Mesenchymal stem cell (in vitro differentiated cells and primary cell): ENCODE measurements at regions not wholly inside any gene's neighbourhood (a gene's known extent, or its start where the extent isn't known, plus 50 kb on each side); places are given as distances from the start of the nearest gene placed in this dataset.
A peak's percentile ranks its signal among the peaks of the same experiment; 100 is the strongest.
"Not testable (repeated sequence)": the region's sequence is repeated elsewhere in the genome, so short reads cannot be mapped to it uniquely, and the experiment has no call there.

ENCODE experiments used
- DNase-seq: peaks from one replicate; pipeline ENCODE4 v3.0.0-alpha.2; 2013
- H2AFZ ChIP-seq: one replicate; pipeline ENCODE4 v1.6.1; 2013; ENCODE audit warnings: low read depth, mild to moderate bottlenecking, control low read depth, inconsistent platforms, low read length, moderate library complexity
- H2AK5ac ChIP-seq: 2 replicates; pipeline ENCODE4 v1.6.1; 2013; ENCODE audit warnings: low read length, moderate library complexity, mild to moderate bottlenecking, inconsistent platforms; ENCODE audit not compliant: severe bottlenecking
- H2BK120ac ChIP-seq: one replicate; pipeline ENCODE4 v1.6.1; 2013; ENCODE audit warnings: low read depth, mild to moderate bottlenecking, inconsistent platforms, low read length, moderate library complexity
- H2BK12ac ChIP-seq, 2 experiments: one replicate each; pipeline ENCODE4 v1.6.1; 2013; ENCODE audit warnings: inconsistent platforms in 2 of 2, low read length in 2 of 2, mild to moderate bottlenecking in 2 of 2, moderate library complexity in 2 of 2, control low read depth in 1 of 2
- H2BK15ac ChIP-seq: one replicate; pipeline ENCODE4 v1.6.1; 2013; ENCODE audit warnings: mild to moderate bottlenecking, low read depth, inconsistent platforms; ENCODE audit not compliant: poor library complexity, severe bottlenecking
- H2BK5ac ChIP-seq: 2 replicates; pipeline ENCODE4 v1.6.1; 2013; ENCODE audit warnings: low read depth, mild to moderate bottlenecking, low read length, control low read depth, inconsistent platforms; ENCODE audit not compliant: poor library complexity, severe bottlenecking
- H3K14ac ChIP-seq, 2 experiments: one replicate each; pipeline ENCODE4 v1.6.1; 2013; ENCODE audit warnings: inconsistent platforms in 2 of 2, low read length in 2 of 2, control low read depth in 1 of 2, mild to moderate bottlenecking in 1 of 2, moderate library complexity in 1 of 2
- H3K18ac ChIP-seq, 2 experiments: one replicate each; pipeline ENCODE4 v1.6.1; 2013; ENCODE audit warnings: inconsistent platforms in 2 of 2, low read length in 2 of 2, control low read depth in 1 of 2, low read depth in 1 of 2, mild to moderate bottlenecking in 1 of 2
- H3K23ac ChIP-seq, 2 experiments: one replicate each; pipeline ENCODE4 v1.6.1; 2013; ENCODE audit warnings: inconsistent platforms in 2 of 2, low read length in 2 of 2, mild to moderate bottlenecking in 2 of 2, moderate library complexity in 2 of 2, control low read depth in 1 of 2
- H3K27ac ChIP-seq: 2 replicates; pipeline ENCODE4 v1.5.1; 2013; ENCODE audit warnings: mild to moderate bottlenecking, moderate library complexity, low read length, control low read depth, inconsistent platforms; ENCODE audit not compliant: poor library complexity, severe bottlenecking
- H3K27me3 ChIP-seq, 2 experiments: 2 replicates each; pipeline versions ENCODE4 v1.6.1 to v1.7.0; 2013; ENCODE audit warnings: low read length in 2 of 2, mild to moderate bottlenecking in 2 of 2, moderate library complexity in 2 of 2, control low read depth in 1 of 2, inconsistent platforms in 1 of 2; ENCODE audit not compliant: control insufficient read depth in 1 of 2, insufficient read depth in 1 of 2
- H3K36me3 ChIP-seq, 2 experiments: 2 replicates each; pipeline versions ENCODE4 v1.6.1 to v1.7.0; 2013; ENCODE audit warnings: low read length in 2 of 2, control low read depth in 1 of 2, inconsistent platforms in 1 of 2, low read depth in 1 of 2, mild to moderate bottlenecking in 1 of 2; ENCODE audit not compliant: insufficient read depth in 2 of 2, control insufficient read depth in 1 of 2
- H3K4ac ChIP-seq, 2 experiments: one replicate each; pipeline ENCODE4 v1.6.1; 2013; ENCODE audit warnings: inconsistent platforms in 2 of 2, low read length in 2 of 2, mild to moderate bottlenecking in 2 of 2, moderate library complexity in 2 of 2, control low read depth in 1 of 2, low read depth in 1 of 2
- H3K4me1 ChIP-seq: 2 replicates; pipeline ENCODE4 v1.6.1; 2013; ENCODE audit warnings: low read depth, low read length, control low read depth; ENCODE audit not compliant: control insufficient read depth, insufficient read depth
- H3K4me2 ChIP-seq: 2 replicates; pipeline ENCODE4 v1.6.1; 2013; ENCODE audit warnings: low read length, mild to moderate bottlenecking, inconsistent platforms; ENCODE audit not compliant: poor library complexity, severe bottlenecking
- H3K4me3 ChIP-seq, 2 experiments: 2 replicates each; pipeline versions ENCODE4 v1.5.1 to v1.7.0; 2013; ENCODE audit warnings: low read length in 2 of 2, mild to moderate bottlenecking in 2 of 2, control low read depth in 1 of 2, low read depth in 1 of 2; ENCODE audit not compliant: insufficient read depth in 1 of 2
- H3K79me1 ChIP-seq: replicated peaks from 2 replicates; pipeline ENCODE4 v1.6.1; 2013; ENCODE audit warnings: mild to moderate bottlenecking, control low read depth, low read length, inconsistent platforms; ENCODE audit not compliant: poor library complexity, severe bottlenecking
- H3K9ac ChIP-seq: 2 replicates; pipeline ENCODE4 v1.7.0; 2013; ENCODE audit warnings: mild to moderate bottlenecking, low read length, moderate library complexity
- H3K9me3 ChIP-seq: 2 replicates; pipeline ENCODE4 v1.7.0; 2013; ENCODE audit warnings: mild to moderate bottlenecking, low read length; ENCODE audit not compliant: control insufficient read depth
- H4K8ac ChIP-seq: one replicate; pipeline ENCODE4 v1.6.1; 2013; ENCODE audit warnings: inconsistent platforms, mild to moderate bottlenecking, low read length, moderate library complexity
- H4K91ac ChIP-seq: one replicate; pipeline ENCODE4 v1.6.1; 2013; ENCODE audit warnings: mild to moderate bottlenecking, low read length, inconsistent platforms
- WGBS: methylation state at CpG from one replicate; pipeline ENCODE4 v1.1.7; 2013; ENCODE audit warnings: mixed read lengths; 5-methylcytosine and 5-hydroxymethylcytosine counted together

DNA sequence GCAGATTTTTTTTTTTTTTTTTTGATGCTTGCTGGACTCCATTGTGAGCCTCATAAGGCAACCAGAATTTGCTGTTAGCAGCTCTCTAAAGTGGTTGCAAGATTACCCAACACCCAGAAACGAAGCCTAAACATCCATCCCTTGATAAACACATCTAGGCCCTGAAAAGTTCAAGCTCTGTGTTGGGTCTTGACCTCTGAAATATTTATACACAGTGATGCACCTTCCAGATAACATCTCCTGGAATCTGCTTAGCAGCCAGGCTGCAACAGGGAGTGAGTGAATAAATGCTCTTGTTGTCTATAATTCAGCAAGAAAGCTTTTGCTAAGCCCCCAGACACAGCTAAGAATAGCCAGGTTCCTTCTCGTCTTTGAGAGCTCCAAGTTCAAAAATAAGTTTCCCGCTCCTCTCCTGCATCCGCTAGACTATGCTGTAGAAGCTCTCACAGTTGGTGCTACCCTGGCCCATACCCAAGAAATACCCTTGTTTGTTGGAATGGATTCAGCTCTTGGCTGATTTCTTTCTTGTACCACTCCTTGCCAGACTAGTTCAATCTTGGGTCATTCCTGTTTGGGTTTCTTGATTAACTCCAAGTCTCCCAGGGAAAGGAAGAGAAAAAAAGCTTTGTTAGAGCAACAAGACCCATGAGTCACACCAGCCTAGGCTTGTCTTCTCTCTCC is 610.6 kb upstream of the TBX3 start:
- Histone ChIP-seq H2BK5ac (no peak overlapping the region), H3K9me3 (no peaks in the 10 kb centered on the region), H3K36me3 (no peaks in the 10 kb centered on the region), H2BK12ac (peak overlapping the region in 1 of 2 experiments; percentile 54), H3K4me2 (no peak overlapping the region), H2AK5ac (no peak overlapping the region), H3K4me3 (no peak overlapping the region), H3K27ac (no peak overlapping the region), H3K14ac (no peak overlapping the region), H2AFZ (no peak overlapping the region), H3K18ac (peak overlapping the region in 1 of 2 experiments; percentile 43), H3K4me1 (no peaks in the 10 kb centered on the region), H4K91ac (no peak overlapping the region), H3K79me1 (no peaks in the 10 kb centered on the region), H2BK120ac (no peak overlapping the region), H3K23ac (no peak overlapping the region), H3K9ac (no peak overlapping the region), H4K8ac (no peak overlapping the region), H2BK15ac (no peak overlapping the region), H3K27me3 (no peaks in the 10 kb centered on the region), H3K4ac (no peak overlapping the region)
- 48% methylated on average over 4 of the region's 4 CpGs for WGBS
- DNase-seq, result peak; percentile 82

DNA sequence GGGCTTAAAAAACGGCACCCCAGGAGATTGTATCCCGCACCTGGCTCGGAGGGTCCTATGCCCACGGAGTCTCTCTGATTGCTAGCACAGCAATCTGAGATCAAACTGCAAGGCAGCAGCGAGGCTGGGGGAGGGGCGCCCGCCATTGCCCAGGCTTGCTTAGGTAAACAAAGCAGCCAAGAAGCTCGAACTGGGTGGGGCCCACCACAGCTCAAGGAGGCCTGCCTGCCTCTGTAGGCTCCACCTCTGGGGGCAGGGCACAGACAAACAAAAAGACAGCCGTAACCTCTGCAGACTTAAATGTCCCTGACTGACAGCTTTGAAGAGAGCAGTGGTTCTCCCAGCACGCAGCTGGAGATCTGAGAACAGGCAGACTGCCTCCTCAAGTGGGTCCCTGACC is 601.5 kb upstream of the TBX3 start:
- H2AFZ ChIP-seq, H4K8ac ChIP-seq, H2BK15ac ChIP-seq, H3K9ac ChIP-seq, H2BK12ac ChIP-seq, H2BK120ac ChIP-seq, H3K4ac ChIP-seq, H4K91ac ChIP-seq, H3K9me3 ChIP-seq, H2BK5ac ChIP-seq, H3K14ac ChIP-seq, H3K18ac ChIP-seq, H3K23ac ChIP-seq, H3K4me3 ChIP-seq, H3K27me3 ChIP-seq, H3K36me3 ChIP-seq, DNase-seq, H3K27ac ChIP-seq, H3K79me1 ChIP-seq, H2AK5ac ChIP-seq, H3K4me1 ChIP-seq, H3K4me2 ChIP-seq: not testable (repeated sequence)
- WGBS, result 84% methylated on average over 10 of the region's 10 CpGs

DNA sequence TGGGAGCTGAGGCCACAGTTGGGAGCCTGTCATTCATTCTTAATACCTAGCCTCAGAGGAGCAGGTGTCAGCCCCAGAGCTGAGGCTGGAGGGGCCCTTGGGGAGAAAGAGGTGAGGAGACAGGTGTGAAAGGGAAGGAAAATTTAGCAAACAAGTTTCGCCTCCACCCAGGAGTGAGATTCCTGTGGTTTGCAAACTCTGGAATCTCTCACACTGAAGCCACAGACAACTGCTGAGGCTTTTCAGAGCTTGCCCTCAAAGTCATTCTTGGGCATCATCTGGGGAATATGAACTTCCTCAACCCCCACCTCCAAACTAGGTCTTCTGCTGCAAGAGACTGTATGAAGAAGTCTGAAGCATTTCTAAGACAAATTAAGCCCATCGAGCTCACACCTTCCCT is 589.5 kb upstream of the TBX3 start:
- Histone ChIP-seq H2BK120ac (no peak overlapping the region), H3K79me1 (no peaks in the 10 kb centered on the region), H3K27ac (no peak overlapping the region), H2BK15ac (no peak overlapping the region), H3K27me3 (no peaks in the 10 kb centered on the region), H3K14ac (no peak overlapping the region), H4K91ac (no peak overlapping the region), H3K9ac (no peak overlapping the region), H3K9me3 (no peaks in the 10 kb centered on the region), H3K4me1 (no peaks in the 10 kb centered on the region), H2AK5ac (no peak overlapping the region), H3K23ac (no peak overlapping the region), H2BK12ac (no peak overlapping the region), H3K4me3 (no peak overlapping the region), H3K4me2 (no peak overlapping the region), H3K4ac (no peak overlapping the region), H4K8ac (no peak overlapping the region), H2AFZ (no peak overlapping the region), H3K36me3 (no peaks in the 10 kb centered on the region), H2BK5ac (no peak overlapping the region), H3K18ac (no peak overlapping the region)
- WGBS, result 86% methylated on average over 2 of the region's 2 CpGs
- no peak for DNase-seq

GRCh38 chr12:115268451-115268850 is 584.5 kb upstream of the TBX3 start:
- H2BK12ac ChIP-seq, result no peak overlapping the region
- H3K4me2 ChIP-seq, result no peak overlapping the region
- no peaks in the 10 kb centered on the region for H3K4me1 ChIP-seq
- no peak overlapping the region for H2BK5ac ChIP-seq
- DNase-seq, result no peak
- H3K9me3 ChIP-seq, result no peaks in the 10 kb centered on the region
- no peak overlapping the region for H2AK5ac ChIP-seq
- H3K27ac ChIP-seq, result no peak overlapping the region
- H4K91ac ChIP-seq, result no peak overlapping the region
- H3K79me1 ChIP-seq, result no peaks in the 10 kb centered on the region
- H3K23ac ChIP-seq, result no peak overlapping the region
- H3K27me3 ChIP-seq, result no peaks in the 10 kb centered on the region
- no peak overlapping the region for H2BK120ac ChIP-seq
- H3K18ac ChIP-seq, result no peak overlapping the region
- no peak overlapping the region for H3K14ac ChIP-seq
- no peak overlapping the region for H2AFZ ChIP-seq
- 86% methylated on average over 4 of the region's 4 CpGs for WGBS
- no peaks in the 10 kb centered on the region for H3K36me3 ChIP-seq
- no peak overlapping the region for H4K8ac ChIP-seq
- H3K4ac ChIP-seq, result no peak overlapping the region
- no peak overlapping the region for H3K4me3 ChIP-seq
- H2BK15ac ChIP-seq, result no peak overlapping the region
- no peak overlapping the region for H3K9ac ChIP-seq
